Fibroblast of the aortic adventitia (primary cell): ENCODE measurements at regions not wholly inside any gene's neighbourhood (a gene's known extent, or its start where the extent isn't known, plus 50 kb on each side); places are given as distances from the start of the nearest gene placed in this dataset.

ENCODE experiments used
- DNase-seq: peaks from one replicate; pipeline ENCODE4 v3.0.0-alpha.2; 2010; ENCODE audit warnings: low read depth
- H3K4me3 ChIP-seq: 2 replicates; pipeline ENCODE4 v1.5.1; 2011; ENCODE audit warnings: low read depth, mild to moderate bottlenecking, control low read depth, low read length, moderate library complexity
- CTCF ChIP-seq: IDR thresholded peaks from 2 replicates; pipeline ENCODE4 v1.5.1; 2011; ENCODE audit warnings: mild to moderate bottlenecking, low read length, control low read depth, inconsistent platforms; ENCODE audit not compliant: insufficient read depth

- DNase-seq, result no peak
- H3K4me3 ChIP-seq, result no peak overlapping the region
- no peak for TF ChIP-seq CTCF
Measured at GRCh38 chr2:6442252-6442985, 423.3 kb downstream of the CMPK2 start.

- no peak overlapping the region for H3K4me3 ChIP-seq
- no peak for DNase-seq
- no peak for TF ChIP-seq CTCF
Measured at GRCh38 chr2:6443061-6443823, 422.5 kb downstream of the CMPK2 start.

- DNase-seq, result no peak
- H3K4me3 ChIP-seq, result no peak overlapping the region
- TF ChIP-seq CTCF, result no peak
Measured at GRCh38 chr2:6444514-6444913, 421.2 kb downstream of the CMPK2 start.

GRCh38 chr2:6445156-6445555 is 420.6 kb downstream of the CMPK2 start:
- no peak for TF ChIP-seq CTCF
- no peak for DNase-seq
- H3K4me3 ChIP-seq, result no peak overlapping the region

GRCh38 chr2:6446938-6447608 is 418.6 kb downstream of the CMPK2 start:
- H3K4me3 ChIP-seq, result no peak overlapping the region
- TF ChIP-seq CTCF, result no peak
- no peak for DNase-seq

- DNase-seq, result no peak
- TF ChIP-seq CTCF, result no peak
- H3K4me3 ChIP-seq, result no peak overlapping the region
Measured at GRCh38 chr2:6448893-6449292, 416.8 kb downstream of the CMPK2 start.
